GM12872 (cell line): ENCODE measurements at regions not wholly inside any gene's neighbourhood (a gene's known extent, or its start where the extent isn't known, plus 50 kb on each side); places are given as distances from the start of the nearest gene placed in this dataset.

Experiments
- TF ChIP-seq, protein P1 (sequence below): IDR thresholded peaks from 3 replicates; pipeline ENCODE4 v1.5.1; 2011; ENCODE audit warnings: low read depth, mild to moderate bottlenecking, low read length, moderate library complexity; ENCODE audit not compliant: insufficient read depth

DNA sequence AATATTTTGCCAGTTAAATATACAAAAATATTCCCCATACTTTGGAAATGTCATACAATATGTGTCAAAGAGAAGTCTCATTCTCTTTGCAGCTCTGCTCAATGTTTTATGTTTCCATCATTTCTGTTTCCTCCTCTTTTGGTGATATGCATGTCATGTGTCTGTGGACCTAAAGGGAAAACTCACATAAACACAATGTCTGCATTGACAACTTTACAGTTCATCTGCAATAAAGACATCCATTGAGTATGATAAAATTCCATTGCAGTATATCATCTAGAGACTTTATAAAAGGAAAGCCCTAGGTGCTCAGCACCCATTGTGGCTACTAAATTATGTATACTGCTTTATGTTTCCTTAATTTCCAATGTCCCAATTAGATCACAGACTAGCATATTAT, 461.3 kb upstream of the FAT3 start:
- TF ChIP-seq, protein P1, sequence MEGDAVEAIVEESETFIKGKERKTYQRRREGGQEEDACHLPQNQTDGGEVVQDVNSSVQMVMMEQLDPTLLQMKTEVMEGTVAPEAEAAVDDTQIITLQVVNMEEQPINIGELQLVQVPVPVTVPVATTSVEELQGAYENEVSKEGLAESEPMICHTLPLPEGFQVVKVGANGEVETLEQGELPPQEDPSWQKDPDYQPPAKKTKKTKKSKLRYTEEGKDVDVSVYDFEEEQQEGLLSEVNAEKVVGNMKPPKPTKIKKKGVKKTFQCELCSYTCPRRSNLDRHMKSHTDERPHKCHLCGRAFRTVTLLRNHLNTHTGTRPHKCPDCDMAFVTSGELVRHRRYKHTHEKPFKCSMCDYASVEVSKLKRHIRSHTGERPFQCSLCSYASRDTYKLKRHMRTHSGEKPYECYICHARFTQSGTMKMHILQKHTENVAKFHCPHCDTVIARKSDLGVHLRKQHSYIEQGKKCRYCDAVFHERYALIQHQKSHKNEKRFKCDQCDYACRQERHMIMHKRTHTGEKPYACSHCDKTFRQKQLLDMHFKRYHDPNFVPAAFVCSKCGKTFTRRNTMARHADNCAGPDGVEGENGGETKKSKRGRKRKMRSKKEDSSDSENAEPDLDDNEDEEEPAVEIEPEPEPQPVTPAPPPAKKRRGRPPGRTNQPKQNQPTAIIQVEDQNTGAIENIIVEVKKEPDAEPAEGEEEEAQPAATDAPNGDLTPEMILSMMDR = no peak

DNA sequence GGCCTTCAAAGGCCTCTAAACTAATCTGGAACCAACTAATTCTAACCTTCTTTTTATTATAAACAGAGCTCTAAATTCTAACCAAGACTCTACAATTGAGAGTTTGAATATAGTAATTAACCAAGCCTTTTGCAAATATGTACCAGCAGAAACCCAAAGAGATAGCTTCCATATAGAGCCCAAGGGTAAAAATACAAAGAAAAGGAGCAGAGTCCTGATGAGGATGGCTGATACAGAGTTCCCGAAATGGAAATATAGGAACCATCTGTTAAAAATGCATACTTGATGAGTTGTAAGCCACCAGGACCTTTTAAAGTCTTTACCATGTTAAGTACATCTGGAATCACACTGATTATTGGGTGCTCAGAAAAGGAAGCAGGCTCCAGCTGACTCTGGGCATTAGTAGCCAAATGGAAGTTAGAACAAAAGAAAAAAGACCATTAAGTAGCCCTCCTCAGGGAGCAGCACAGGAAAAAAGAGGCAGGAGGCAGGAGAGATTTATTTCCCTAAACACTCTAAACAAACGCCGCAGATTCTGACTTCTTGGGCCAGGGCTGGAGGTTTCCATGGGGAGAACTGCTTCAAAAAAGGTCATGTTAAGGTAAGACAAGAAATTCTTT, 463.1 kb upstream of the FAT3 start:
- TF ChIP-seq, protein P1 = no peak

- TF ChIP-seq, protein P1 = no peak
These were observed 467.7 kb upstream of the FAT3 start for GRCh38 chr11:91756829-91757480.

DNA sequence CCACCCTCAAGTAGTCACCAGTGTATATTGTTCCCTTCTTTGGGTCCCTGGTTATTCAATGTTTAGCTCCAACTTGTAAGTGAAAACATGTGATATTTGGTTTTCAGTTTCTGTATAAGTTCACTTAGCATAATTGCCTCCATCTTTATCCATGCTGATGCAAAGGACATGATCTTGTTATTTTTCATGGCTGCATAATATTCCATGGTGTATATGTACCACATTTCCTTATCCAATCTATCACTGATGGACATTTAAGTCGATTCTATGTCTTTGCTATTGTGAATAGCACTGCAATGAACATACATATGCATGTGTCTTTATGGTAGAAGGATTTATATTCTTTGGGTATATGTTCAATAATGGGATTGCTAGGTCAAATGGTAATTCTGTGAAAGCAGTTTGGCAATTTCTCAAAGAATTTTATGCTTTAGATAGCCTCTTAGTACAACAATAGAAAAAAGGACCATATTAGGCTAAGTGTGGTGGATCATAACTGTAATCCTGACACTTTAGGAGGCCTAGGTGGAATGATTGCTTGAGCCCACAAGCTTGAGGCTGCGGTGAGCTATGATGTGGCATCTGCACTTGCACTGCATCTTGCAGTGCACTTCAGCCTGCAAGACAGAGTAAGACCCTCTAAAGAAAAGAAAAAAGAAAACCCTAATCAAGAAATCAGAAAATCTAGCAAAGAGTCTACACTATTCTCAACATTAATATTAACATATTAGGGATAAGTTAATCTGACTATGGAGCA, 468.5 kb upstream of the FAT3 start:
- TF ChIP-seq, protein P1 = no peak

DNA sequence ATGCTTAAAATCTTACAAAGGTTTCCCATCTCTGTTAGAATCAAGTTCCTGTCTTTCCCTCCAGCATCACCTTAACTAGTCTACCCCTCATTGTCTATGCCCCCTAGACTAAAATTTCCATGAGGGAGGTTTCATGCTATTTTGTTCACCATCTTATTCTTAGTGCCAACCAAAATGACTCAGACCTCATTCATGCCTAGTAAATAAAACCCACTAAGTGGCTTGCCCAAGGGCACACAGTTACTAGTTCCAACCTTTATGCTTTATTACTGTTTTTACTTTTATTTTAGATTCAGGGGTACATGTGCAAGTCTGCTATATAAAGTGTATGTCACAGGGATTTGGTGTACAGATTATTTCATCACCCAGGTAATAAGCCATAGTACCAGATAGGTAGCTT, 469.1 kb upstream of the FAT3 start:
- TF ChIP-seq, protein P1 = no peak

- TF ChIP-seq, protein P1 = no peak
These were observed 475.4 kb upstream of the FAT3 start for GRCh38 chr11:91749251-91749650.

DNA sequence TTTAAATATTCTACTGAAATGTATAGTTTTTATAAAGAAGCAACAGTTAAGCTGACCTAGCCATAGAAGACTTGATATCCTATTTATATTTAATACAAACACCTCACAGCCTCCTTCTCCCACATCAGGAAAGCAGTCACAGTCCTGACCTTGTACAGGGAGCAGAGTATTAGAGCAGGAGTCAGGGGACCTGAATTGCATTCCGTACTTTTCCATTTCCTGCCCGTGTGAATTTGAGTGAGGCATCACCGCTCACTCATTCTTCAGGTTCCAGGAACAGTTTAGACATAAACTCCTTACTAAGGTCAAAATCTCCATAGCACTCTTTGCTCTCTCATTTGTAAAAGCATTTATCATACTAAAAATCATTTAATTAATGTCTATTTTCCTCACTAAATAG, 482.5 kb upstream of the FAT3 start:
- TF ChIP-seq, protein P1 = no peak
